ENCODE measurements at regions not wholly inside any gene's neighbourhood (a gene's known extent, or its start where the extent isn't known, plus 50 kb on each side); places are given as distances from the start of the nearest gene placed in this dataset.

DNA sequence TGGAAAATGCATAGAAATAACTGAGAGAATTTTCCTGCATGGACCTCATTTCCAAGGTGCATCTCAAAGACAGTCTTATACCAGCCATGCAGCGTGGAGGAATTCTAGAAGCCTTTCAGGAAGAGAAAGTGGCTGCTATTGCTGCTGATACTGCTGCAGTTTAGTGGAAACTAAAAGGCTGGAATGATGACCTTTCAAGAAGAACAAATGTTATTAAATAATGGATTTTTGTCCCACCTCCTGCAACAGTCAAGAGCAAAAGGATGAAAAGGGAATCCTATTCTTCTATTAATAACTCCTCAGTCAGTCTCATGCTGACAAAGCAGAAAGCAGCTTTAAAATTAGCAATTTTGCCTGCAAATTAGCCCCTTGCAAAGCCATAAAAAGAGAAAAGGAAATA is 68.2 kb upstream of the C1orf87 start:
- TF ChIP-seq ZNF70 (CRISPR knock-in tag; IDR thresholded peaks at IDR 0.05) (no peak), ESRRG (CRISPR knock-in tag; IDR thresholded peaks at IDR 0.05) (no peak), OSR1 (CRISPR knock-in tag; IDR thresholded peaks at IDR 0.05) (no peak), ZNF565 (CRISPR knock-in tag; conservative IDR thresholded peaks at IDR 0.05; ENCODE audit: low read depth) (no peak), CSRNP3 (CRISPR knock-in tag; IDR thresholded peaks at IDR 0.05) (no peak), RARB (CRISPR knock-in tag; IDR thresholded peaks at IDR 0.05) (no peak)
- no peak for ATAC-seq

DNA sequence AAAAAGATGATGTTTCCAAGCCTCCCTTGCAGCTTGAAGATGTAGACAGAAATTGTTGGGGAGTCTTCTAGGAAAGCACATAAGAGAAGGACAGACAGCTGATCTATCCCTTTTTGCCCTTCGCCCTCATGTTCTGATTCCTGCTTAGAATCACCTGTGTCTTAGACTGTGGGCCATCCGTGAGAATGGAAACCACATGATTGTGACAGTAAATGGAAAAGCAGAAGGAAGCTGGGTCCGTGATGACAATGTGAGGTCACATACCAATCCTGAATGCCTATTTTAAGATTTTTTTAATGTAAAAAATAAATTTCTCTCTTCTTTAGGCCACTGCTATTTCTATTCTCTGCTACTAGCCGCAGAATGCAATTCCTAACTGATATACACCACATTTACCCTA is 67.7 kb upstream of the C1orf87 start:
- TF ChIP-seq TCF4 (CRISPR knock-in tag; IDR thresholded peaks at IDR 0.05; ENCODE audit: borderline replicate concordance) (no peak), RARB (CRISPR knock-in tag; IDR thresholded peaks at IDR 0.05) (no peak), CREB5 (CRISPR knock-in tag; IDR thresholded peaks at IDR 0.05; ENCODE audit: low read depth) (no peak)
- no peak for ATAC-seq

GRCh38 chr1:60137406-60137805 is 63.8 kb upstream of the C1orf87 start:
- ATAC-seq, result no peak
- TF ChIP-seq OSR1 (CRISPR knock-in tag; IDR thresholded peaks at IDR 0.05) (no peak), SNAI2 (CRISPR knock-in tag; IDR thresholded peaks at IDR 0.05) (no peak), CSDC2 (CRISPR knock-in tag; IDR thresholded peaks at IDR 0.05) (no peak), BACH2 (CRISPR knock-in tag; IDR thresholded peaks at IDR 0.05; ENCODE audit: borderline replicate concordance) (no peak), CREB5 (CRISPR knock-in tag; IDR thresholded peaks at IDR 0.05; ENCODE audit: low read depth) (no peak), ZNF70 (CRISPR knock-in tag; IDR thresholded peaks at IDR 0.05) (no peak), ZNF565 (CRISPR knock-in tag; conservative IDR thresholded peaks at IDR 0.05; ENCODE audit: low read depth) (no peak), PATZ1 (CRISPR knock-in tag; IDR thresholded peaks at IDR 0.05; ENCODE audit: borderline replicate concordance) (no peak), ZNF8 (CRISPR knock-in tag; IDR thresholded peaks at IDR 0.05) (no peak), CSRNP3 (CRISPR knock-in tag; IDR thresholded peaks at IDR 0.05) (no peak), GLIS3 (CRISPR knock-in tag; IDR thresholded peaks at IDR 0.05) (no peak), ISL1 (CRISPR knock-in tag; IDR thresholded peaks at IDR 0.05) (no peak), ZFP30 (CRISPR knock-in tag; IDR thresholded peaks at IDR 0.05) (no peak), TCF4 (CRISPR knock-in tag; IDR thresholded peaks at IDR 0.05; ENCODE audit: borderline replicate concordance) (no peak), ESRRG (CRISPR knock-in tag; IDR thresholded peaks at IDR 0.05) (no peak)
- TF ChIP-seq, protein P1, sequence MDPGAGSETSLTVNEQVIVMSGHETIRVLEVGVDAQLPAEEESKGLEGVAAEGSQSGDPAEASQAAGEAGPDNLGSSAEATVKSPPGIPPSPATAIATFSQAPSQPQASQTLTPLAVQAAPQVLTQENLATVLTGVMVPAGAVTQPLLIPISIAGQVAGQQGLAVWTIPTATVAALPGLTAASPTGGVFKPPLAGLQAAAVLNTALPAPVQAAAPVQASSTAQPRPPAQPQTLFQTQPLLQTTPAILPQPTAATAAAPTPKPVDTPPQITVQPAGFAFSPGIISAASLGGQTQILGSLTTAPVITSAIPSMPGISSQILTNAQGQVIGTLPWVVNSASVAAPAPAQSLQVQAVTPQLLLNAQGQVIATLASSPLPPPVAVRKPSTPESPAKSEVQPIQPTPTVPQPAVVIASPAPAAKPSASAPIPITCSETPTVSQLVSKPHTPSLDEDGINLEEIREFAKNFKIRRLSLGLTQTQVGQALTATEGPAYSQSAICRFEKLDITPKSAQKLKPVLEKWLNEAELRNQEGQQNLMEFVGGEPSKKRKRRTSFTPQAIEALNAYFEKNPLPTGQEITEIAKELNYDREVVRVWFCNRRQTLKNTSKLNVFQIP (CRISPR knock-in tag; IDR thresholded peaks at IDR 0.05; ENCODE audit: borderline replicate concordance, low read depth), result no peak
- TF ChIP-seq, protein P2, sequence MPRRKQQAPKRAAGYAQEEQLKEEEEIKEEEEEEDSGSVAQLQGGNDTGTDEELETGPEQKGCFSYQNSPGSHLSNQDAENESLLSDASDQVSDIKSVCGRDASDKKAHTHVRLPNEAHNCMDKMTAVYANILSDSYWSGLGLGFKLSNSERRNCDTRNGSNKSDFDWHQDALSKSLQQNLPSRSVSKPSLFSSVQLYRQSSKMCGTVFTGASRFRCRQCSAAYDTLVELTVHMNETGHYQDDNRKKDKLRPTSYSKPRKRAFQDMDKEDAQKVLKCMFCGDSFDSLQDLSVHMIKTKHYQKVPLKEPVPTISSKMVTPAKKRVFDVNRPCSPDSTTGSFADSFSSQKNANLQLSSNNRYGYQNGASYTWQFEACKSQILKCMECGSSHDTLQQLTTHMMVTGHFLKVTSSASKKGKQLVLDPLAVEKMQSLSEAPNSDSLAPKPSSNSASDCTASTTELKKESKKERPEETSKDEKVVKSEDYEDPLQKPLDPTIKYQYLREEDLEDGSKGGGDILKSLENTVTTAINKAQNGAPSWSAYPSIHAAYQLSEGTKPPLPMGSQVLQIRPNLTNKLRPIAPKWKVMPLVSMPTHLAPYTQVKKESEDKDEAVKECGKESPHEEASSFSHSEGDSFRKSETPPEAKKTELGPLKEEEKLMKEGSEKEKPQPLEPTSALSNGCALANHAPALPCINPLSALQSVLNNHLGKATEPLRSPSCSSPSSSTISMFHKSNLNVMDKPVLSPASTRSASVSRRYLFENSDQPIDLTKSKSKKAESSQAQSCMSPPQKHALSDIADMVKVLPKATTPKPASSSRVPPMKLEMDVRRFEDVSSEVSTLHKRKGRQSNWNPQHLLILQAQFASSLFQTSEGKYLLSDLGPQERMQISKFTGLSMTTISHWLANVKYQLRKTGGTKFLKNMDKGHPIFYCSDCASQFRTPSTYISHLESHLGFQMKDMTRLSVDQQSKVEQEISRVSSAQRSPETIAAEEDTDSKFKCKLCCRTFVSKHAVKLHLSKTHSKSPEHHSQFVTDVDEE (CRISPR knock-in tag; IDR thresholded peaks at IDR 0.05), result no peak
